B cell (primary cell): ENCODE measurements at regions not wholly inside any gene's neighbourhood (a gene's known extent, or its start where the extent isn't known, plus 50 kb on each side); places are given as distances from the start of the nearest gene placed in this dataset.

Experiments
- ATAC-seq: fragments of 200-7000 bp; cut with Tn5 transposase; one replicate; pipeline ENCODE4 v1.10.0; 2021; ENCODE audit warnings: low read depth, mild to moderate bottlenecking, moderate number of reproducible peaks, moderate library complexity
- CTCF ChIA-PET: fragments of 350-600 bp; sonication (Branson Sonifier 250); formaldehyde crosslinking; loops from one replicate; lab custom pipeline; 2021; ENCODE audit warnings: antibody characterized with exemption, inconsistent platforms; lab: Charles Lee
- POLR2A ChIA-PET: fragments of 350-600 bp; sonication (Branson Sonifier 250); formaldehyde crosslinking; loops from one replicate; lab custom pipeline; 2021; ENCODE audit warnings: antibody characterized with exemption; lab: Charles Lee
- DNase-seq: peaks from one replicate; pipeline ENCODE4 v3.0.0; 2013
- H2AFZ ChIP-seq: 2 replicates; pipeline ENCODE4 v1.6.1; 2012; ENCODE audit warnings: mild to moderate bottlenecking, low read depth, low read length; ENCODE audit not compliant: insufficient read depth, poor library complexity, severe bottlenecking
- H3K27ac ChIP-seq, 2 donors: 1 replicate in 1 of 2; 2 replicates in 1 of 2; pipeline ENCODE4 v1.5.1; 2012 to 2013; ENCODE audit warnings: low read length in 2 of 2, mild to moderate bottlenecking in 2 of 2, moderate library complexity in 1 of 2
- H3K27me3 ChIP-seq, 4 experiments: fragments of 200-600 bp in 1 of 4; sonication (generic) in 1 of 4; replicated peaks in 1 of 4; 1 replicate in 2 of 4; 2 replicates in 2 of 4; pipeline versions ENCODE4 v1.6.1 to v1.7.0; 2013 to 2016; ENCODE audit warnings: low read length in 3 of 4, mild to moderate bottlenecking in 2 of 4, mixed read lengths in 1 of 4, moderate library complexity in 1 of 4; ENCODE audit not compliant: insufficient read depth in 4 of 4, control insufficient read depth in 3 of 4; ENCODE audit errors: control extremely low read depth in 1 of 4
- H3K36me3 ChIP-seq, 2 experiments: replicated peaks in 1 of 2; 1 replicate in 1 of 2; 2 replicates in 1 of 2; pipeline versions ENCODE4 v1.6.1 to v1.7.1; 2013; ENCODE audit warnings: low read length in 1 of 2; ENCODE audit not compliant: insufficient read depth in 2 of 2, control insufficient read depth in 1 of 2; ENCODE audit errors: control extremely low read depth in 1 of 2, extremely low read depth in 1 of 2
- H3K4me1 ChIP-seq, 2 donors: fragments of 200-600 bp in 1 of 2; sonication (generic) in 1 of 2; 1 replicate in 1 of 2; 2 replicates in 1 of 2; pipeline versions ENCODE4 v1.5.1 to v1.6.1; 2013 to 2017; ENCODE audit warnings: low read length in 2 of 2; ENCODE audit not compliant: control insufficient read depth in 2 of 2, insufficient read depth in 2 of 2
- H3K4me2 ChIP-seq: replicated peaks from 2 replicates; pipeline ENCODE3; 2012; ENCODE audit warnings: mild to moderate bottlenecking, low read depth, low read length; ENCODE audit not compliant: poor library complexity, severe bottlenecking
- H3K4me3 ChIP-seq, 5 experiments: fragments of 200-600 bp in 1 of 5; sonication (generic) in 1 of 5; 1 replicate in 3 of 5; 2 replicates in 2 of 5; pipeline versions ENCODE4 v1.5.1 to v1.7.0; 2011 to 2016; ENCODE audit warnings: low read length in 4 of 5, mild to moderate bottlenecking in 4 of 5, low read depth in 2 of 5, control low read depth in 1 of 5, moderate library complexity in 1 of 5; ENCODE audit not compliant: insufficient read depth in 1 of 5; ENCODE audit errors: control extremely low read depth in 1 of 5, extremely low read depth in 1 of 5
- H3K79me2 ChIP-seq: fragments of 200-600 bp; sonication (generic); one replicate; pipeline ENCODE4 v1.6.0; 2016; ENCODE audit warnings: low read length; ENCODE audit not compliant: control insufficient read depth, insufficient read depth
- H3K9ac ChIP-seq: fragments of 200-600 bp; sonication (generic); 2 replicates; pipeline ENCODE4 v1.6.1; 2017; ENCODE audit warnings: mild to moderate bottlenecking, low read length, moderate library complexity
- H3K9me3 ChIP-seq, 3 donors: one replicate each; pipeline versions ENCODE4 v1.6.1 to v1.7.1; 2013; ENCODE audit warnings: low read length in 2 of 3; ENCODE audit not compliant: control insufficient read depth in 2 of 3, insufficient read depth in 1 of 3; ENCODE audit errors: control extremely low read depth in 1 of 3
- H4K20me1 ChIP-seq: 2 replicates; pipeline ENCODE4 v1.6.0; 2012; ENCODE audit warnings: mild to moderate bottlenecking, low read length; ENCODE audit not compliant: insufficient read depth, control insufficient read depth, poor library complexity, severe bottlenecking
- H3K27ac Mint-ChIP-seq: one replicate; pipeline ENCODE4 v1.8.0; 2021; ENCODE audit warnings: mixed read lengths
- H3K27me3 Mint-ChIP-seq: one replicate; pipeline ENCODE4 v1.8.0; 2021; ENCODE audit warnings: mixed read lengths
- H3K4me1 Mint-ChIP-seq: one replicate; pipeline ENCODE4 v1.8.0; 2021; ENCODE audit warnings: mixed read lengths
- H3K4me3 Mint-ChIP-seq: one replicate; pipeline ENCODE4 v1.8.0; 2021; ENCODE audit warnings: mixed read lengths
- H3K9me3 Mint-ChIP-seq: one replicate; pipeline ENCODE4 v1.8.0; 2022; ENCODE audit warnings: mixed read lengths; ENCODE audit not compliant: insufficient read depth
- EZH2 ChIP-seq: IDR thresholded peaks from 2 replicates; pipeline ENCODE4 v1.6.1; 2012; ENCODE audit warnings: borderline replicate concordance, low read depth, mild to moderate bottlenecking, moderate library complexity, low read length; ENCODE audit not compliant: insufficient read depth, poor library complexity, severe bottlenecking
- WGBS: methylation state at CpG from one replicate; pipeline ENCODE4 v1.1.5; 2013; ENCODE audit warnings: missing lambda C conversion rate; ENCODE audit not compliant: insufficient coverage; 5-methylcytosine and 5-hydroxymethylcytosine counted together
- intact Hi-C: fragments of 100-400 bp; cut with micrococcal nuclease; formaldehyde crosslinking; loops from one replicate; pipeline ENCODE4 v1.10.0; 2022
- TF ChIP-seq, protein P1 (sequence below): fragments of 200-600 bp; IDR thresholded peaks from one replicate; pipeline ENCODE4 v1.8.0; 2022; ENCODE audit warnings: antibody characterized with exemption, mild to moderate bottlenecking

DNA sequence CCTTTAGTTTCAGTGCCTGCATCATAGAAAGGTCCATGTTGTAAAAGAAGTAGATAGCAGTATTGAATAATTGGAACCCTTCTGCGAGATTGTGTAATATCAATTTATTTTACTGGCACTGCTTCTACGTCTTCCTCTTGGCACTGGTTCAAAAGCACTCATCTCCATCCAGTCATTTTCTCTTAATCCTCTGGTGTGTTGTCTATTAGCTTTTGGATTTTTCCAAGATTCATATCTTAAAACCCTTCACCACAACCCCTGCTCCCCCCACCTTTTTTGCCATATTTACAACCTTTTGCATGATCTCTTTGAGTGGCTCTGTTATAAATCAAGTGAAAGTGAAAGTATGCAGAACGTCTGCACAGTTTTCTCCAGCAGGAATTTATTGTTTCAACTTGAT lies 76.6 kb upstream of the HSF2 start:
- WGBS = no CpG with 5 or more reads among the region's 3 CpGs

DNA sequence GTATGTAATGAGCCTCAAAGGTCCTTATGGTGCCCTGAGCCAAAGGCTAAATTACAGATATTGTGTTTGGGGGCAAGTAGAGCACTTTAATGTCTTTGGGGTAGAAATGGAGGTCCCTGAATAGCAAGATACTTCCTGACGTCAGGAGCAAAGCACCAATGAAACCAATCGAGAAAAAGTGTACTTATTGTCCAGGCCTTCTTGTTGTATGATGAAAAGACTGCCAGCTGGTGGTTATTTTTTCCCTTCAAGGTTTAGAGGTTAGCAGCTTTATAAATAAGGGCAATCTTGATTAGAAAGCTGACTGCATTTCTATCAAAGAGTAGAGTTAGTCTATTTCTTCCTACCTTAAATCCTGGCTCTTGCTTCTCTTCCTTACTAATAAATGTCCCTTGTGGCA lies 76.1 kb upstream of the HSF2 start:
- no peaks in the 10 kb centered on the region for H3K27me3 Mint-ChIP-seq
- peak overlapping the region; percentile 88 for H3K4me3 Mint-ChIP-seq
- ATAC-seq (no peak), DNase-seq (no peak)
- CTCF ChIA-PET = no interaction called here
- no peaks in the 10 kb centered on the region for H3K27me3 ChIP-seq
- no peak overlapping the region for H3K27ac ChIP-seq
- H3K9me3 ChIP-seq = no peaks in the 10 kb centered on the region
- no peaks in the 10 kb centered on the region for H3K9me3 Mint-ChIP-seq
- peak overlapping the region; percentile 62 for H3K9ac ChIP-seq
- no peaks in the 10 kb centered on the region for H3K36me3 ChIP-seq
- POLR2A ChIA-PET = no interaction called here
- no peaks in the 10 kb centered on the region for H4K20me1 ChIP-seq
- H3K79me2 ChIP-seq = no peaks in the 10 kb centered on the region
- no peak overlapping the region for H3K27ac Mint-ChIP-seq
- H3K4me1 Mint-ChIP-seq = peaks cover 12% of the 10 kb centered on the region
- H3K4me2 ChIP-seq = peak overlapping the region; percentile 61
- peak overlapping the region in 3 of 5 experiments; percentile 27 to 63 (median 44) for H3K4me3 ChIP-seq
- peak overlapping the region; percentile 71 for H2AFZ ChIP-seq
- WGBS = 85% methylated on average over 2 of the region's 2 CpGs
- no peaks in the 10 kb centered on the region for H3K4me1 ChIP-seq
- intact Hi-C loops = no loop called here
- TF ChIP-seq EZH2 = no peak
- TF ChIP-seq, protein P1, sequence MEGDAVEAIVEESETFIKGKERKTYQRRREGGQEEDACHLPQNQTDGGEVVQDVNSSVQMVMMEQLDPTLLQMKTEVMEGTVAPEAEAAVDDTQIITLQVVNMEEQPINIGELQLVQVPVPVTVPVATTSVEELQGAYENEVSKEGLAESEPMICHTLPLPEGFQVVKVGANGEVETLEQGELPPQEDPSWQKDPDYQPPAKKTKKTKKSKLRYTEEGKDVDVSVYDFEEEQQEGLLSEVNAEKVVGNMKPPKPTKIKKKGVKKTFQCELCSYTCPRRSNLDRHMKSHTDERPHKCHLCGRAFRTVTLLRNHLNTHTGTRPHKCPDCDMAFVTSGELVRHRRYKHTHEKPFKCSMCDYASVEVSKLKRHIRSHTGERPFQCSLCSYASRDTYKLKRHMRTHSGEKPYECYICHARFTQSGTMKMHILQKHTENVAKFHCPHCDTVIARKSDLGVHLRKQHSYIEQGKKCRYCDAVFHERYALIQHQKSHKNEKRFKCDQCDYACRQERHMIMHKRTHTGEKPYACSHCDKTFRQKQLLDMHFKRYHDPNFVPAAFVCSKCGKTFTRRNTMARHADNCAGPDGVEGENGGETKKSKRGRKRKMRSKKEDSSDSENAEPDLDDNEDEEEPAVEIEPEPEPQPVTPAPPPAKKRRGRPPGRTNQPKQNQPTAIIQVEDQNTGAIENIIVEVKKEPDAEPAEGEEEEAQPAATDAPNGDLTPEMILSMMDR = no peak

More for the DNA sequence above, 76.6 kb upstream of the HSF2 start:
- no peak overlapping the region for H3K27ac Mint-ChIP-seq
- no peaks in the 10 kb centered on the region for H3K27me3 ChIP-seq
- no peak for ATAC-seq
- no peaks in the 10 kb centered on the region for H3K4me1 ChIP-seq
- peak overlapping the region; percentile 71 for H2AFZ ChIP-seq
- H3K4me3 Mint-ChIP-seq = peak overlapping the region; percentile 88
- ChIA-PET CTCF (no interaction called here), POLR2A (no interaction called here)
- no peaks in the 10 kb centered on the region for H3K9me3 Mint-ChIP-seq
- no peaks in the 10 kb centered on the region for H3K9me3 ChIP-seq
- TF ChIP-seq, protein P1 = no peak
- TF ChIP-seq EZH2 = no peak
- no peak for DNase-seq
- peaks cover 12% of the 10 kb centered on the region for H3K4me1 Mint-ChIP-seq
- H3K79me2 ChIP-seq = no peaks in the 10 kb centered on the region
- intact Hi-C loops = no loop called here
- no peaks in the 10 kb centered on the region for H4K20me1 ChIP-seq
- peak overlapping the region; percentile 1 to 63 (median 27) for H3K4me3 ChIP-seq
- H3K27me3 Mint-ChIP-seq = no peaks in the 10 kb centered on the region
- H3K36me3 ChIP-seq = no peaks in the 10 kb centered on the region
- peak overlapping the region; percentile 62 for H3K9ac ChIP-seq
- H3K27ac ChIP-seq = no peak overlapping the region
- peak overlapping the region; percentile 61 for H3K4me2 ChIP-seq
